SU-DHL-6 (cell line): ENCODE measurements at regions not wholly inside any gene's neighbourhood (a gene's known extent, or its start where the extent isn't known, plus 50 kb on each side); places are given as distances from the start of the nearest gene placed in this dataset.

ENCODE experiments used
- CTCF ChIP-seq: fragments of 200-600 bp; sonication (generic); IDR thresholded peaks from one replicate; pipeline ENCODE4 v1.5.1; 2017; ENCODE audit warnings: antibody characterized with exemption, mild to moderate bottlenecking, low read length, moderate library complexity; ENCODE audit not compliant: insufficient read depth, poor library complexity, severe bottlenecking
- EZH2phosphoT487 ChIP-seq: fragments of 200-600 bp; sonication (generic), shearing (Covaris generic); conservative IDR thresholded peaks from 2 replicates; pipeline ENCODE4 v1.6.1; 2018; ENCODE audit warnings: mild to moderate bottlenecking, antibody characterized with exemption, low read length, moderate library complexity, mixed read lengths

DNA sequence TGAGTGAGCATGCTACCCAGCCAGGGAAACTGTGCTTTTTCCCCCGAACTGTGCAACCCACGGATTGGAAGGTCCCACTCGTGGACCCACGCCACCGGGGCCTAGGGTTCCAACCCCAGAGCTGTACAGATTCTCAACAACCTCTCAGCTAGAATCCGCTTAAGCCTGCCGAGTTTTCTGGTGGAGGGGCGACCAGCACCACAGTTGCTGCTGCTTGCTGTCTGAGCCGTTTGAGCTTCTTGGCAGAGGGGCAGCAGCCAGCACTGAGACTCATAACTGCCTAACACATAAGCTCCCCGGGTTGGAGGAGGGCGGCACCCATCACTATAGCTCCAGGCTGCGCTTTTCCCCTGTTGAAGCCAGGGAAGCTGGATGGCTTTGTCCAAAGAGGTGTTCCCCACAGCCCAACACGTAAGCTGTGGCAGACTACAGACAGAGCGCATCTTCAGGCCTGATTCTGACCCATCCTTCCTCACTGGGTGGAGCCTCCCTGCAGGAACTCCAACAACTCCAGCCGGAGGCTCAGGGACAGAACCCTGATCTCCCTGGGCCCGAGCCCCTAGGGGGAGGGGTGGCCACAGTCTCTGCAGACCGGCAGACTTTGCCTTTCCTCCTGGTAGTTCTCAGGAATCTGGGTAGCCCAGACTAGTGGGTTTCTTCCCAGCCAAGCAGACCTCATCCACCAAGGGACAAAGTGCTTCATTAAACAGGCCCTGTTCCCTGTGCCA, 871.6 kb downstream of the SLITRK6 start:
- TF ChIP-seq CTCF (no peak), EZH2phosphoT487 (no peak)
